ENCODE measurements at regions not wholly inside any gene's neighbourhood (a gene's known extent, or its start where the extent isn't known, plus 50 kb on each side); places are given as distances from the start of the nearest gene placed in this dataset.

DNA sequence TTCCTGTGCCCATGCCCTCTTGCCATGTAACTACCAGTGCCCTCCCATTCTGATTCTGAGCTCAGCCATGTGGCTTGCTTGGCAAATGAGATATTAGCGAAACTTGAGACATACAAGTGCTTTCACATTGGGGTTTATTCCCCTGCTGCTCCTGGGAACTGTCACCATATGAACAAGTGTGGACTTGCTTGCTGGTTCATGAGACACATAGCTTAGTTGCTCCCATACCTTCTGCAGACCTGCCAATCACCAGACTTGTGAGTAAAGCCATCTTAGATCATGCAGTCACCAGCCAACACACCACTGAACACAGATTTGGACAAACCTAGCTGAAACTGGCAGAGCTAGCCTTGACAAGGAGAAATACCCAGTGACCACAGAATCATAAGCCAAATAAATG is 155.1 kb downstream of the SS18 start:
- Histone ChIP-seq H3K9ac (replicated peaks; ENCODE audit: extremely low read depth, insufficient read depth, low read length) (no peak overlapping the region), H3K9me1 (replicated peaks; ENCODE audit: control insufficient read depth, extremely low read depth, insufficient read depth, low read length) (no peaks in the 10 kb centered on the region), H3K4me2 (ENCODE audit: insufficient read depth, low read length) (no peak overlapping the region), H2AFZ (ENCODE audit: low read depth, low read length) (no peak overlapping the region), H3K9me3 (replicated peaks; ENCODE audit: control insufficient read depth, insufficient read depth, low read length) (no peaks in the 10 kb centered on the region), H3K79me2 (ENCODE audit: control insufficient read depth, insufficient read depth, low read length) (no peaks in the 10 kb centered on the region), H4K20me1 (replicated peaks; ENCODE audit: control insufficient read depth, extremely low read depth, insufficient read depth, low read length) (no peaks in the 10 kb centered on the region), H3K4me1 (ENCODE audit: control insufficient read depth, extremely low read depth, insufficient read depth, low read length) (no peaks in the 10 kb centered on the region), H3K36me3 (ENCODE audit: control insufficient read depth in 2 of 2, extremely low read depth in 1 of 2, insufficient read depth in 2 of 2, low read length in 2 of 2) (no peaks in the 10 kb centered on the region), H3K4me3 (replicated peaks in 1 of 3; ENCODE audit: insufficient read depth in 1 of 3, low read depth in 1 of 3, low read length in 3 of 3) (no peak overlapping the region), H3K27ac (ENCODE audit: insufficient read depth, low read depth, low read length) (no peak overlapping the region), H3K27me3 (ENCODE audit: control insufficient read depth in 2 of 2, insufficient read depth in 2 of 2, low read length in 2 of 2) (peaks cover 6 to 8% of the 10 kb centered on the region in 2 experiments)
- ChIA-PET POLR2A (no interaction called here), CTCF (interaction anchor here (1.3 kb wide), 1 partner anchor 14 kb away, joined by 5 read pairs; no protein-coding TSS in a partner anchor)
- intact Hi-C loops (cut with micrococcal nuclease) (no loop called here), dilution Hi-C loops (cut with MboI; ENCODE audit: extremely low pct_ligation_motif_present, low sequenced_read_pairs) (no loop called here)
- DNase-seq (ENCODE audit: low read depth, low spot score) (no peak), FAIRE-seq (no peak)
- no TSS peak for BruUV-seq (replicated peaks)
- no peak for TF ChIP-seq POLR2AphosphoS5 (IDR thresholded peaks at IDR 0.05; ENCODE audit: insufficient read depth, low read depth, low read length)

DNA sequence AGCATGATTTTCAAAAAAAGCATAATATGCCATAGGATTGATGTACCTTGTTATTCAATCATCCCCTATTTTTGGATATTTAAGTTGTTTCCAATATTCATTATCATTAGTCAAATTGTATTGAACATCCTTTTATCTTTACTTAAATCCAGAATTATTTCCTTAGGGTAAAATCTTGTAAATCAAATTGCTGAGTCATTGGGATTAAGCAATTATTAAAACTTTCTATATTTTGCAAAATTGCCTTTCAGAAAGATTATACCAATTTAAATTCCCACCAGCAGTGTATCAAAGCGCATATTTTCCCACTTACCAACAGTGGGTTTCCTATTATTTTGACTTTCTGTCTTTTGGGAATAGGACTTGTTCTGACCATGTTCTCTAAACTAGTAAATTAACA is 159.3 kb downstream of the SS18 start:
- H3K9ac ChIP-seq (replicated peaks; ENCODE audit: extremely low read depth, insufficient read depth, low read length): no peak overlapping the region
- intact Hi-C loops (cut with micrococcal nuclease): no loop called here
- H3K27ac ChIP-seq (ENCODE audit: insufficient read depth, low read depth, low read length): no peak overlapping the region
- no peak overlapping the region for H3K4me3 ChIP-seq (replicated peaks in 1 of 3; ENCODE audit: insufficient read depth in 1 of 3, low read depth in 1 of 3, low read length in 3 of 3)
- BruUV-seq (replicated peaks): no TSS peak
- POLR2A ChIA-PET: no interaction called here
- no peaks in the 10 kb centered on the region for H3K9me1 ChIP-seq (replicated peaks; ENCODE audit: control insufficient read depth, extremely low read depth, insufficient read depth, low read length)
- CTCF ChIA-PET: no interaction called here
- dilution Hi-C loops (cut with MboI; ENCODE audit: extremely low pct_ligation_motif_present, low sequenced_read_pairs): no loop called here
- FAIRE-seq (no peak), DNase-seq (ENCODE audit: low read depth, low spot score) (no peak)
- TF ChIP-seq EZH2 (IDR thresholded peaks at IDR 0.05; ENCODE audit: borderline replicate concordance, low read depth, low read length, severe bottlenecking) (no peak), FOS (IDR thresholded peaks at IDR 0.05; ENCODE audit: borderline replicate concordance, insufficient read depth, low read length) (no peak)
- no peak overlapping the region for H3K4me2 ChIP-seq (ENCODE audit: insufficient read depth, low read length)
- no peaks in the 10 kb centered on the region for H3K9me3 ChIP-seq (replicated peaks; ENCODE audit: control insufficient read depth, insufficient read depth, low read length)
- H3K27me3 ChIP-seq (ENCODE audit: control insufficient read depth in 2 of 2, insufficient read depth in 2 of 2, low read length in 2 of 2): peaks cover 2 to 3% of the 10 kb centered on the region in 2 experiments
- H3K79me2 ChIP-seq (ENCODE audit: control insufficient read depth, insufficient read depth, low read length): no peaks in the 10 kb centered on the region
- H3K36me3 ChIP-seq (ENCODE audit: control insufficient read depth in 2 of 2, extremely low read depth in 1 of 2, insufficient read depth in 2 of 2, low read length in 2 of 2): no peaks in the 10 kb centered on the region
- H4K20me1 ChIP-seq (replicated peaks; ENCODE audit: control insufficient read depth, extremely low read depth, insufficient read depth, low read length): no peaks in the 10 kb centered on the region
- no peaks in the 10 kb centered on the region for H3K4me1 ChIP-seq (ENCODE audit: control insufficient read depth, extremely low read depth, insufficient read depth, low read length)
- no peak overlapping the region for H2AFZ ChIP-seq (ENCODE audit: low read depth, low read length)
